NT2/D1 (cell line): ENCODE measurements at regions not wholly inside any gene's neighbourhood (a gene's known extent, or its start where the extent isn't known, plus 50 kb on each side); places are given as distances from the start of the nearest gene placed in this dataset.
"Not testable (repeated sequence)": the region's sequence is repeated elsewhere in the genome, so short reads cannot be mapped to it uniquely, and the experiment has no call there.

Experiments used
- YY1 ChIP-seq: IDR thresholded peaks from 2 replicates; pipeline ENCODE4 v1.6.1; 2011; ENCODE audit not compliant: insufficient read length, insufficient read depth
- ZNF274 ChIP-seq: IDR thresholded peaks from 2 replicates; pipeline ENCODE4 v1.6.1; 2011; ENCODE audit warnings: mild to moderate bottlenecking, low read depth, low read length

- not testable (repeated sequence) for TF ChIP-seq YY1, ZNF274
Measured at GRCh38 chr4:26198931-26199330, 121.9 kb upstream of the RBPJ start.
